HCT116 (cell line): ENCODE measurements at regions not wholly inside any gene's neighbourhood (a gene's known extent, or its start where the extent isn't known, plus 50 kb on each side); places are given as distances from the start of the nearest gene placed in this dataset.

Experiments
- ATAC-seq: fragments of 200-7000 bp; cut with Tn5 transposase; 2 replicates; pipeline ENCODE4 v1.9.1; 2020; ENCODE audit warnings: mild to moderate bottlenecking, moderate library complexity
- BruUV-seq: library from RNA; stranded (reverse); fragments of 400-500 nt; replicated peaks from 2 replicates; lab custom pipeline; 2021; lab: Mats Ljungman, UMichigan
- CTCF ChIA-PET: fragments of 300-600 bp; sonication (Branson Sonifier 250); formaldehyde crosslinking; loops from one replicate; lab custom pipeline; 2021; ENCODE audit warnings: antibody characterized with exemption; lab: Charles Lee
- POLR2A ChIA-PET: fragments of 300-600, 350-600 bp; sonication (Branson Sonifier 250); formaldehyde crosslinking; loops from one replicate; lab custom pipeline; 2021; ENCODE audit warnings: antibody characterized with exemption; lab: Charles Lee
- RAD21 ChIA-PET, 2 experiments: fragments of 300-600 bp; sonication (Branson Sonifier 250); formaldehyde crosslinking; loops; one replicate each; lab custom pipeline; 2023; ENCODE audit warnings: low total read pairs in 2 of 2; ENCODE audit not compliant: uncharacterized antibody in 2 of 2, unreplicated experiment in 2 of 2, low non-redundant PET in 1 of 2; lab: Charles Lee
- DNase-seq: peaks from one replicate; pipeline ENCODE4 v3.0.0-alpha.2; 2010; ENCODE audit warnings: low read depth, low spot score
- H2AFZ ChIP-seq: fragments of 200-600 bp; shearing (Covaris generic), sonication (generic); 2 replicates; pipeline ENCODE4 v1.6.1; 2017; ENCODE audit warnings: low read depth, mixed run types, mixed read lengths, antibody characterized with exemption, low read length; ENCODE audit not compliant: poor library complexity, severe bottlenecking
- H3K27ac ChIP-seq: 2 replicates; pipeline ENCODE4 v1.5.1; 2012; ENCODE audit warnings: low read depth, low read length
- H3K27me3 ChIP-seq: fragments of 200-600 bp; sonication (generic); 2 replicates; pipeline ENCODE4 v1.6.1; 2016; ENCODE audit warnings: mixed run types, low read length, mixed read lengths; ENCODE audit not compliant: insufficient read depth
- H3K36me3 ChIP-seq, 2 experiments: fragments of 200-500 bp in 1 of 2; fragments of 200-600 bp in 1 of 2; sonication (Bioruptor generic) in 1 of 2; sonication (generic) in 1 of 2; 2 replicates each; pipeline versions ENCODE4 v1.5.1 to v1.6.1; 2014 to 2016; ENCODE audit warnings: low read length in 2 of 2, inconsistent platforms in 1 of 2, mixed read lengths in 1 of 2, mixed run types in 1 of 2; ENCODE audit not compliant: insufficient read depth in 2 of 2, control insufficient read depth in 1 of 2
- H3K4me1 ChIP-seq, 2 experiments: fragments of 200-600 bp in 1 of 2; sonication (generic) in 1 of 2; 2 replicates each; pipeline versions ENCODE4 v1.5.1 to v1.6.1; 2012 to 2017; ENCODE audit warnings: low read length in 2 of 2, inconsistent platforms in 1 of 2, mild to moderate bottlenecking in 1 of 2, mixed read lengths in 1 of 2, mixed run types in 1 of 2, moderate library complexity in 1 of 2; ENCODE audit not compliant: insufficient read depth in 2 of 2, control insufficient read depth in 1 of 2
- H3K4me2 ChIP-seq: fragments of 200-600 bp; sonication (generic); 2 replicates; pipeline ENCODE4 v1.6.1; 2017; ENCODE audit warnings: mixed run types, low read length, mixed read lengths
- H3K4me3 ChIP-seq, 2 experiments: fragments of 200-600 bp in 1 of 2; sonication (generic) in 1 of 2; replicated peaks in 1 of 2; 2 replicates each; pipeline ENCODE4 v1.5.1; 2011 to 2016; ENCODE audit warnings: low read length in 2 of 2, control low read depth in 1 of 2, low read depth in 1 of 2, mild to moderate bottlenecking in 1 of 2, mixed read lengths in 1 of 2, mixed run types in 1 of 2
- H3K79me2 ChIP-seq: fragments of 200-600 bp; sonication (generic); 2 replicates; pipeline ENCODE4 v1.6.1; 2017; ENCODE audit warnings: mild to moderate bottlenecking, mixed run types, low read length, moderate library complexity, mixed read lengths; ENCODE audit not compliant: insufficient read depth
- H3K9ac ChIP-seq: fragments of 200-600 bp; sonication (generic); 2 replicates; pipeline ENCODE4 v1.6.1; 2016; ENCODE audit warnings: low read length, mixed read lengths
- H3K9me2 ChIP-seq: fragments of 200-600 bp; sonication (generic), shearing (Covaris generic); 2 replicates; pipeline ENCODE4 v1.6.1; 2017; ENCODE audit warnings: mixed run types, mild to moderate bottlenecking, moderate library complexity; ENCODE audit not compliant: insufficient read depth
- H3K9me3 ChIP-seq, 2 experiments: fragments of 200-500 bp in 1 of 2; fragments of 200-600 bp in 1 of 2; sonication (Bioruptor generic) in 1 of 2; sonication (generic) in 1 of 2; 2 replicates each; pipeline ENCODE4 v1.6.1; 2014 to 2017; ENCODE audit warnings: low read length in 2 of 2, mixed read lengths in 2 of 2, inconsistent platforms in 1 of 2, low read depth in 1 of 2, mild to moderate bottlenecking in 1 of 2, mixed run types in 1 of 2, moderate library complexity in 1 of 2; ENCODE audit not compliant: control insufficient read depth in 1 of 2, insufficient read depth in 1 of 2
- H4K20me1 ChIP-seq: fragments of 200-600 bp; sonication (generic), shearing (Covaris generic); 2 replicates; pipeline ENCODE4 v1.6.1; 2017; ENCODE audit warnings: mixed run types, mild to moderate bottlenecking, moderate library complexity; ENCODE audit not compliant: insufficient read depth
- CBX3 ChIP-seq: IDR thresholded peaks from 2 replicates; pipeline ENCODE4 v1.6.1; 2012; ENCODE audit warnings: low read depth
- EGR1 ChIP-seq: IDR thresholded peaks from 2 replicates; pipeline ENCODE4 v1.6.1; 2012; ENCODE audit warnings: low read depth
- ELF1 ChIP-seq: IDR thresholded peaks from 2 replicates; pipeline ENCODE4 v1.6.1; 2012; ENCODE audit warnings: low read depth, borderline replicate concordance
- EZH2 ChIP-seq: fragments of 200-600 bp; sonication (generic); IDR thresholded peaks from 2 replicates; pipeline ENCODE4 v1.6.1; 2017; ENCODE audit warnings: antibody characterized with exemption, mixed run types
- EZH2phosphoT487 ChIP-seq: fragments of 200-600 bp; IDR thresholded peaks from 2 replicates; pipeline ENCODE4 v1.6.1; 2018; ENCODE audit warnings: antibody characterized with exemption, borderline replicate concordance
- FOSL1 ChIP-seq: IDR thresholded peaks from 2 replicates; pipeline ENCODE4 v1.6.1; 2012; ENCODE audit warnings: low read depth
- JUND ChIP-seq: IDR thresholded peaks from 2 replicates; pipeline ENCODE4 v1.6.1; 2012
- MAX ChIP-seq: IDR thresholded peaks from 2 replicates; pipeline ENCODE4 v1.6.1; 2012
- POLR2AphosphoS5 ChIP-seq: IDR thresholded peaks from 2 replicates; pipeline ENCODE4 v1.6.1; 2011; ENCODE audit warnings: mild to moderate bottlenecking, low read depth, low read length, moderate library complexity
- RAD21 ChIP-seq: IDR thresholded peaks from 2 replicates; pipeline ENCODE4 v1.6.1; 2012; ENCODE audit warnings: low read depth, mild to moderate bottlenecking
- REST ChIP-seq: IDR thresholded peaks from 2 replicates; pipeline ENCODE4 v1.6.1; 2012; ENCODE audit warnings: low read depth
- SIN3A ChIP-seq: IDR thresholded peaks from 2 replicates; pipeline ENCODE4 v1.6.1; 2012; ENCODE audit warnings: low read depth
- TCF7L2 ChIP-seq: IDR thresholded peaks from 2 replicates; pipeline ENCODE4 v1.7.0; 2011; ENCODE audit warnings: borderline replicate concordance, inconsistent platforms; ENCODE audit not compliant: insufficient read depth, insufficient read length; ENCODE audit errors: extremely low read depth
- YY1 ChIP-seq: IDR thresholded peaks from 2 replicates; pipeline ENCODE4 v1.6.1; 2011; ENCODE audit warnings: low read length, low read depth, moderate library complexity, mild to moderate bottlenecking; ENCODE audit not compliant: insufficient replicate concordance; ENCODE audit errors: extremely low read depth
- ZBTB33 ChIP-seq: IDR thresholded peaks from 2 replicates; pipeline ENCODE4 v1.6.1; 2011; ENCODE audit warnings: mild to moderate bottlenecking, low read length, moderate library complexity; ENCODE audit not compliant: insufficient replicate concordance; ENCODE audit errors: extremely low read depth
- ZFX ChIP-seq: fragments of 450-650 bp; IDR thresholded peaks from 2 replicates; pipeline ENCODE4 v1.6.1; 2017
- ZNF274 ChIP-seq: fragments of 200-500 bp; sonication (Bioruptor generic); IDR thresholded peaks from 2 replicates; pipeline ENCODE4 v1.6.1; 2014; ENCODE audit warnings: mild to moderate bottlenecking, low read depth, low read length, inconsistent platforms
- intact Hi-C: fragments of 100-400 bp; cut with micrococcal nuclease; formaldehyde crosslinking; loops from 2 replicates; pipeline ENCODE4 v1.10.0; 2022
- TF ChIP-seq, protein P1 (sequence below), 3 experiments: fragments of 200-600 bp in 1 of 3; sonication (generic) in 1 of 3; IDR thresholded peaks in 2 of 3; conservative IDR thresholded peaks in 1 of 3; 2 replicates each; pipeline ENCODE4 v1.5.1; 2012 to 2017; ENCODE audit warnings: low read depth in 2 of 3, low read length in 2 of 3, antibody characterized with exemption in 1 of 3, borderline replicate concordance in 1 of 3, control low read depth in 1 of 3, mild to moderate bottlenecking in 1 of 3, mixed read lengths in 1 of 3, mixed run types in 1 of 3, moderate library complexity in 1 of 3; ENCODE audit not compliant: insufficient read depth in 1 of 3

DNA sequence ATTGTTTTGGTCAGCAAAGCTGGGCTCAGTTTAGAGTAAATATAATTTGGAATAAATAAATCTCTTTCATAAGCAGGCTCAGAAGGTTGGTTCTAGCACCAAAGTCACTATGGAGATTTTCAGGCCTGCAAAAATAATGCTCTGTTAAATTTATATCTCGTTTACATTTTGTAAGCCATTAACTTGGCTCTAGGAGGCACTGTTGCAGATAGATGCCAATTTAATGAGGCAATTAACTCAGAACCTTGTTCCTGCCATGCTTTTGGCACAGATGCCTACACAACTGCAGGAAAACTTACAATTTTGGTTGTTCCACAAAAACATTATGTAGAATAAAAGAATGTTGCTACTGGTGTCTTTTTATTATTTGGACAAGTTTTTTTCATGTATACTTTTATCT lies 428.1 kb downstream of the FLRT2 start:
- H3K27me3 ChIP-seq, result no peaks in the 10 kb centered on the region
- H3K9me3 ChIP-seq, result peaks cover 8 to 22% of the 10 kb centered on the region in 2 experiments; a peak in 2 of 4 replicates
- CTCF ChIA-PET, result no interaction called here
- H3K9ac ChIP-seq, result no peak overlapping the region
- no peak for DNase-seq
- no peak overlapping the region for H3K4me3 ChIP-seq
- H3K9me2 ChIP-seq, result no peaks in the 10 kb centered on the region
- no peak overlapping the region for H3K27ac ChIP-seq
- no peak overlapping the region for H2AFZ ChIP-seq
- POLR2A ChIA-PET, result no interaction called here
- no TSS peak for BruUV-seq
- no peaks in the 10 kb centered on the region for H3K79me2 ChIP-seq
- no peaks in the 10 kb centered on the region for H3K4me1 ChIP-seq
- TF ChIP-seq EZH2 (no peak), YY1 (no peak), ZNF274 (no peak), ELF1 (no peak), ZFX (no peak), REST (no peak), EZH2phosphoT487 (no peak), JUND (no peak), SIN3A (no peak), ZBTB33 (no peak), MAX (no peak), POLR2AphosphoS5 (no peak), RAD21 (no peak), CBX3 (no peak), EGR1 (no peak), TCF7L2 (no peak), FOSL1 (no peak)
- TF ChIP-seq, protein P1, sequence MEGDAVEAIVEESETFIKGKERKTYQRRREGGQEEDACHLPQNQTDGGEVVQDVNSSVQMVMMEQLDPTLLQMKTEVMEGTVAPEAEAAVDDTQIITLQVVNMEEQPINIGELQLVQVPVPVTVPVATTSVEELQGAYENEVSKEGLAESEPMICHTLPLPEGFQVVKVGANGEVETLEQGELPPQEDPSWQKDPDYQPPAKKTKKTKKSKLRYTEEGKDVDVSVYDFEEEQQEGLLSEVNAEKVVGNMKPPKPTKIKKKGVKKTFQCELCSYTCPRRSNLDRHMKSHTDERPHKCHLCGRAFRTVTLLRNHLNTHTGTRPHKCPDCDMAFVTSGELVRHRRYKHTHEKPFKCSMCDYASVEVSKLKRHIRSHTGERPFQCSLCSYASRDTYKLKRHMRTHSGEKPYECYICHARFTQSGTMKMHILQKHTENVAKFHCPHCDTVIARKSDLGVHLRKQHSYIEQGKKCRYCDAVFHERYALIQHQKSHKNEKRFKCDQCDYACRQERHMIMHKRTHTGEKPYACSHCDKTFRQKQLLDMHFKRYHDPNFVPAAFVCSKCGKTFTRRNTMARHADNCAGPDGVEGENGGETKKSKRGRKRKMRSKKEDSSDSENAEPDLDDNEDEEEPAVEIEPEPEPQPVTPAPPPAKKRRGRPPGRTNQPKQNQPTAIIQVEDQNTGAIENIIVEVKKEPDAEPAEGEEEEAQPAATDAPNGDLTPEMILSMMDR (IDR thresholded peaks at IDR 0.05 in 2 of 3, conservative IDR thresholded peaks at IDR 0.05 in 1 of 3; ENCODE audit: borderline replicate concordance in 1 of 3, insufficient read depth in 1 of 3, low read depth in 2 of 3, low read length in 2 of 3), result no peak
- H4K20me1 ChIP-seq, result no peaks in the 10 kb centered on the region
- H3K36me3 ChIP-seq, result no peaks in the 10 kb centered on the region
- ATAC-seq, result no peak
- RAD21 ChIA-PET, result no interaction called here
- intact Hi-C loops, result no loop called here
- H3K4me2 ChIP-seq, result no peak overlapping the region
